ENCODE measurements at regions not wholly inside any gene's neighbourhood (a gene's known extent, or its start where the extent isn't known, plus 50 kb on each side); places are given as distances from the start of the nearest gene placed in this dataset.

GRCh38 chr6:19501737-19502245 is 335.4 kb upstream of the ID4 start:
- no peak for FAIRE-seq
- WGBS, 2 donors, result 77 to 84% methylated on average over 3 of the region's 3 CpGs
- H3K27me3 ChIP-seq, result no peaks in the 10 kb centered on the region

DNA sequence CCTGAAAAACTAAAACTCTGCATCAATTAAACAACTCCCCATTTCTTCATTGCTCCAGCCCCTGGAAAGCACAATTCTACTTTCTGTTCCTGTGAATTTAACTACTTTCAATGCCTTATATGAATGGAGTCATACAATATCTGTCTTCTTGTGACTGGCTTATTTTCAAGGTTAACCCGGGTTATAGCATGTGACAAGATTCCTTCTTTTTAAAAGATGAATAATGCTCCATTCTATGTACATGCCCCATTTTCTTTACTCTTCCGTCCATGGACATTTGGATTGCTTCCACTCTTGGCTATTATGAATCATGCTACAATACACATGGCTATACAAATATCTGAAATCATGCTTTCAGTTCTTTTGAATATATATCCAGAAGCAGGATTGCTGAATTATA is 334.9 kb upstream of the ID4 start:
- no peak for ATAC-seq
- Histone ChIP-seq H3K4me3 (no peak overlapping the region), H3K4me1 (no peaks in the 10 kb centered on the region), H3K27ac (no peak overlapping the region), H3K36me3 (no peaks in the 10 kb centered on the region), H3K9me3 (no peaks in the 10 kb centered on the region), H3K27me3 (no peaks in the 10 kb centered on the region)
- intact Hi-C loops (cut with DNase I), result no loop called here
- DNase-seq, result no peak
- WGBS, 2 donors, result 56 to 62% methylated on average over 2 of the region's 2 CpGs
- FAIRE-seq, result no peak
- no peak for TF ChIP-seq CTCF (IDR thresholded peaks at IDR 0.05)

More at GRCh38 chr6:19501737-19502245, 335.4 kb upstream of the ID4 start:
- no peak for TF ChIP-seq CTCF (IDR thresholded peaks at IDR 0.05)
- DNase-seq, result no peak
- Histone ChIP-seq H3K4me3 (no peak overlapping the region), H3K27ac (no peak overlapping the region), H3K9me3 (no peaks in the 10 kb centered on the region), H3K36me3 (no peaks in the 10 kb centered on the region), H3K4me1 (no peaks in the 10 kb centered on the region)
- no peak for ATAC-seq
- intact Hi-C loops (cut with DNase I), result no loop called here

DNA sequence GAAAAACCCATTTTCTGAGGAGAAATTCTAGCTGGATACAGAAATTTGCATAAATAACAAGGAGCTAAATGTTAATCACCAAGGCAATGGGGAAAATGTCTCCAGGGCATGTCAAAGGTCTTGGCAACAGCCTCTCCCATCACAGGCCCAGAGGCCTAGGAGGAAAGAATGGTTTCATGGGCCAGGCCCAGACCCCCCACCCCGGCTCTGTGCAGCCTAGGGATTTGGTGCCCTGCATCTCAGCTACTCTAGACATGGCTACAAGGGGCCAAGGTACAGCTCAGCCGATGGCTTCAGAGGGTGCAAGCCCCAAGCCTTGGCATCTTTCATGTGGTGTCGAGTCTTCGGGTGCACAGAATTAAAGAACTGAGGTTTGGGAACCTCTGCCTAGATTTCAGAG is 321.2 kb upstream of the ID4 start:
- no peak for TF ChIP-seq CTCF (IDR thresholded peaks at IDR 0.05)
- H3K9me3 ChIP-seq, result no peaks in the 10 kb centered on the region
- FAIRE-seq (no peak), ATAC-seq (no peak), DNase-seq (no peak)
- no peaks in the 10 kb centered on the region for H3K27me3 ChIP-seq
- H3K36me3 ChIP-seq, result no peaks in the 10 kb centered on the region
- H3K4me3 ChIP-seq, result no peak overlapping the region
- intact Hi-C loops (cut with DNase I), result no loop called here
- 82 to 86% methylated on average over 4 of the region's 4 CpGs for WGBS, 2 donors
- H3K4me1 ChIP-seq, result no peaks in the 10 kb centered on the region
- H3K27ac ChIP-seq, result no peak overlapping the region

GRCh38 chr6:19519941-19520340 is 317.2 kb upstream of the ID4 start:
- H3K36me3 ChIP-seq, result no peaks in the 10 kb centered on the region
- ATAC-seq, result no peak
- TF ChIP-seq CTCF (IDR thresholded peaks at IDR 0.05), result no peak
- WGBS, 2 donors, result 60 to 61% methylated on average over 2 of the region's 2 CpGs
- H3K27me3 ChIP-seq, result no peaks in the 10 kb centered on the region
- H3K9me3 ChIP-seq, result no peaks in the 10 kb centered on the region
- H3K27ac ChIP-seq, result no peak overlapping the region
- no peak for DNase-seq
- no peak overlapping the region for H3K4me3 ChIP-seq
- no peak for FAIRE-seq
- H3K4me1 ChIP-seq, result no peaks in the 10 kb centered on the region
- intact Hi-C loops (cut with DNase I), result no loop called here

- no peak overlapping the region for H3K27ac ChIP-seq
- no peaks in the 10 kb centered on the region for H3K9me3 ChIP-seq
- DNase-seq (no peak), ATAC-seq (no peak), FAIRE-seq (no peak)
- WGBS, 2 donors, result 59 to 66% methylated on average over 2 of the region's 2 CpGs
- H3K4me1 ChIP-seq, result no peaks in the 10 kb centered on the region
- TF ChIP-seq CTCF (IDR thresholded peaks at IDR 0.05), result no peak
- no peak overlapping the region for H3K4me3 ChIP-seq
- H3K36me3 ChIP-seq, result no peaks in the 10 kb centered on the region
- intact Hi-C loops (cut with DNase I), result no loop called here
- no peaks in the 10 kb centered on the region for H3K27me3 ChIP-seq
Observed at GRCh38 chr6:19524366-19525186, 312.6 kb upstream of the ID4 start.
